GM21447 (cell line): ENCODE measurements at regions not wholly inside any gene's neighbourhood (a gene's known extent, or its start where the extent isn't known, plus 50 kb on each side); places are given as distances from the start of the nearest gene placed in this dataset.

Experiments
- ATAC-seq: cut with Tn5 transposase; IDR thresholded peaks from one replicate; pipeline ENCODE4 v1.9.1; 2021; ENCODE audit not compliant: unreplicated experiment

DNA sequence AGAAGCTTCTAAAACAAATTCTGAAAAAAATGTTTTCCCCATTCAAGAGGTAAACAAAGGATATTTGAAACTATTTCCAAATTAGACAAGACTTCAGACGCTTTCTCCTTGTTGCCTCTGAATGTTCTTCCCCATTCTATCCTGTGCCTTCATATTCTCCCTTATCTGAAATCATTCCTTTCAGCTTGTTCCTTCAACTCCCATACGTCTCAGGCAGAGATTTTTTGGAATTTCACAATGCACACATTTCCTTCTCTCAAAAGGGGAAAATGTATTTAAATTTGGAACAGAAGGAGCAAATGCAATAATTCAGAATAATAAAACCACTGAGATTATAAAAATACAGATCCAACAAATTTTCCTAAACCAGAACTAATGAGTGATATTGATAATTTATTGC is 198.7 kb upstream of the IVNS1ABP start:
- ATAC-seq, result no peak

DNA sequence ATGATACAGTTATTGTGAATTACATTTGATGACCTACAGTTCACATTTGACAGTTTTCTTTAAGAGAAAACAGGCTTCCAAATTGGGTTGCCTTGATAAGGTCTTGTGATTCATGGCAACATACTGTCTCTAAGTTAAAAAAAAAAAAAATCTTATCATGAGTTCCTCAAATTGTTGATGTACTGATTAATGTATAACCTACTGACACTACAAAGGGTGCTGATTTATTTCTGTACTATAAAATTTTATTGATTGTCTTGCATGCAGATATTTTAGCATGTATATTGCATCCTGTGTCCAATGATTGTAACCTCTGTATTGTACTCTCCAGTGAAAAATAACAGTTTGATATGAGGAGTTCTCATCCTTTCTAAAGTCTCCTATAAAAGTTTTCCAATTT is 197.3 kb upstream of the IVNS1ABP start:
- no peak for ATAC-seq

DNA sequence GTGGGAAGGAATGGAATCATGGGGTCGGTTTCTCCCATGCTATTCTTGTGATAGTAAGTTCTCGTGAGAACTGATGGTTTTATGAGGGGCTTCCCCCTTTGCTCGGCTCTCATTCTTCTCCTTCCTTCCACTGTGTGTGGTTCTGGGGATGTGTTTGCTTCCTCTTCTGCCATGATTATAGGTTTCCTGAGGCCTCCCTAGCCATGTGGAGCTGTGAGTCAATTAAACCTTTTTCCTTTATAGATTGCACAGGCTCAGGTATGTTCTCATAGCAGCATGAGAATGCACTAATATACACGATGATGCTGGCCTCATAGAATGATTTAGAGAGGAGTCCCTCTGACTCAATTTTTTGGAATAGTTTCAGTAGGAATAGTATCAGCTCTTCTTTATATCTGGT is 195.4 kb upstream of the IVNS1ABP start:
- ATAC-seq, result no peak

DNA sequence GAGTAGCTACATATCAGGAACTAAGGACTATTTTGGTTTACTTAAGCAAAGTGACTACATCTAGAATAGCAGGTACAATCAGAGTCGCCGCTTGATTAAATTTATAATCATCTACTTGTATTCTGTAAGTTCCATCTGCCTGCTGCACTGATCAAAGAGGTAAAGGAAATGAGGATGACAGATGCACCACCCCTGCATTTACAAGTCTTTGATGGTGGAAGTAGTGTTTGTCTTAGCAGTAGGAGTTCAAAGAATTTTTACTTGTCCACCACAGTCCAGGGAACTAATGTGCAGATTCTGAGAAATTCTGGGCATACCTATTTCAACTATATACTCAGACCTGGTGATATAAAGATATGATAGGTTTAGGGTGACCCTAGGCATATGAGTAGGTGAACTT is 184.1 kb upstream of the IVNS1ABP start:
- no peak for ATAC-seq

DNA sequence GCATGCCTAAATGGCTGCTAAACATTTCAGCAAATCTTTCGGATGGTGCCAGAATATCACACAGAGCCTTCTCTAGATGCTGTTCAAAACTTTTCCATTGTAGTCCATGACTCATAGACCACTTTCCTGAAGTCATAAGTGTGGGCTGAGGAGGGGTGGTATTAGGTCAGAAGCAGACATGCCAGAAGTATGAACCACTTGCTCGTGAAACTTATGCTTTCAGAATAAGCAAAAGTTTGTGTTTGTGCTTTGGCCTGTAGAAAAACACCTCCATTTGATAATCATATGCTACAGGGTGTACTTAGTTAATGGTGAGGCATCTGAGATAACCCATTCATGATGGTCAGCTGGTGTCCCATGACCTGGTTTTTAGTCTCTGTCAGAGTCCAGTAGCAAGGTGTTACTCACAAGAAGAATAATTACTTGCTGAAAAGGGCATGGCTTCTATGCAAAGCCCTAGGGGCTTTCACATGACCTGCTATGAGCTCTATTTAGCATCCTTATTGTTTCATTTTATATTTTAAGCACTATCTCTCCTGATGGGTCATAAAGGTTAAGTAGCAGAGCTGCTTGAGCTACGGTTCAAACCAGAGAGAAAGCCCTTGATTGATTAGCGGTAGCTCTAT is 183.1 kb upstream of the IVNS1ABP start:
- no peak for ATAC-seq

DNA sequence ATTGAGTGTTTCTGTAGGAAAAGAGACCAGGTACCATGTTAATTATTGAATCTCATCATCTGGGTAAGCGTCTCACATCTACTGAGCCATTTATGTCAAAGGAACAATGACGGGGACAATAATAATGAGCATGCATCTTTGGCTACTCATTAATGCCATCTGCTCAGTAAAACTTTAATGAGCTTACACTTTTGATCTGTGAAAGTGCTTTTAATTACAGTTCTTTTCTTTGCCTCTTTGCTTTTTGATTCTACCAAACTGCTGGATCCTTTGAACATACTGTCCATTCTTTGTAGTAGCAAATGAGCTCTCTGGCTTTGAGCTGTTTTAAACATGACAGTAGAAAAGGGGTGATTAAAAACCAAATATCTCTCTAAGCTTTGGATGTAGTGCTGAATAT is 181.2 kb upstream of the IVNS1ABP start:
- ATAC-seq, result no peak

DNA sequence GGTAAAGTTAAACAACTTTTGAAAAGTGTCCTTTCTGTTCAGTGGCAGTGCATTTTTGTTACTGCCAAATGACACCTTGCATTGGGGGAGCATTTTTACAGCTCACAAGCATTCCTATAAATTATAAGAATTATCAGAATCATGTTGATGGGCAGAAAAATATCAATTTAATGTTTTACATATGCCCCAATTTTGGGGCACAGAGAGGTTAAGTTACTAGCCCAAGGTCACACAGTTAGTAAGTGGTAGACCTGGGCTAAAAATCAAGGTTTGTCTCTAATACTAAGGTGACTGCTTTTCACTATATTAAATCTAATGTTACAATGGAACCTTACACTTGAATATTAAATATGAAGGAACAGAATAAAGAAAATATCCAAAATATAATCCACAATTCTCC is 180.1 kb upstream of the IVNS1ABP start:
- ATAC-seq, result no peak

DNA sequence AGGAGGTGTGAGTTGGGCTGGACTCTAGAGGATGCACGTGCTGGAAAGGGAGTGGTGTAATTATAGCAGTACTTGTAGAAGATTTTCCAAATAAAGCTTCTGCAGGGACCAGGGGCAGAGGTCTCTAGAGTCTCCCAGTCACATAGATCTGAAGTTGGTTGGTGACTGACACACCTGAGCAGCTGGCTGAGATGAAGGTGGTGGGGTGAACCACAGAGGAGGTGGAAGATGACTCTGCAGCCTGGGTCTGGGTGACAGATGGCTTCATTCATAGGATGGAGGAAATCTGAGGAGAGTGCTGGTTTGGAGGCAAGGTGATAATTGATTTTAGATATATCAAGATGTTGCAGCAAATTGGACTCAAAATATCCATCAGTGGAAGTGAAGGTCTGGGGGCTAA is 178.9 kb upstream of the IVNS1ABP start:
- no peak for ATAC-seq

DNA sequence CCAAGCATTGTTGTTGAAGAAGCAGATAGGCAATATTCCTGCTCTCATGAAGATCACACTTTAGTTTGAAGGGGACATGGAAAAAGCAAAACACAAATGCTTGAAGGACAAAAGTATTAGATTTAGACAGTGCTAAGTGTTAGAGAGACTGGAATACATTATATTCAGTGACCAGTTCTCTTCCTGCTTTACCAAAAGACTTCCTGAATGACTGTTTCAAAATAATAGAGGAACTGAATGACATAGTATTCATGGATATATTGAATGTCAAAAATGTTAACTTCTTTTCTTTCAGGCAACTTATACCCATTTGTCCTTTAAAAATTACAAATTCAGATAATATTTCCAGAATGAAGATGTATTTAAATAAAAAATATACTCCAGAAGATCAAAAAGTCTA is 178.0 kb upstream of the IVNS1ABP start:
- ATAC-seq, result no peak

DNA sequence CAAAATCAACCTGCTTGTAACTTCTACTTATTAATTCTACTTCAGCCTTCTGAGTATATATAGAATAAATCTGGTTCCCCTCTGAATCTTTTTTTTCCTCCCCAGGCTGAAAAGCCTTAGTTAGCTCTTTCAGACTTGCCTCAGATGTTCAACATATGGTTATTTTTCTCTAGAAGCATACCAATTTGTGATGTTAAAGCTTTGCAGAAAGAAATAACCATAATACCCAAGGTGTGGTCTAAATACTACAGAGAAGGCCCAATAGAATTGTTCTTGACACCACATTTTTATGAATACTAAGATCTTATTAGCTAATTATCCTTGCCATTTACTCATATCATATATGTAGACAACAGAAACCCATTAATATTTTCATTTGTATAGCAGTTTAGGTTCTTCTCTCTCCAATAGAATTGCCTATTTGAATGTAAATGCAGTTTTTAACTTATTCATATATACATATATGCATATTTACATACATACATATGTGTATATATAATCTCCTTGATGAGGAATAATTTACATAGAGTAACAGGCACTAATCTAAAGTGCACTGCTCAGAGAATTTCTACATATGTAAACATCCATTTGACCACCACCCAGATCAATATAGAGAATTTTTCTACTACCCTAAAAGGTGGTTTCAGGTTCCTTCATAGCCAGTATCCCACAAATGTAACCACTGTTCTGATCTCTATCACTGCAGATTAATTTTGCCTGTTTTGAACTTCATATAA is 175.2 kb upstream of the IVNS1ABP start:
- ATAC-seq, result no peak

DNA sequence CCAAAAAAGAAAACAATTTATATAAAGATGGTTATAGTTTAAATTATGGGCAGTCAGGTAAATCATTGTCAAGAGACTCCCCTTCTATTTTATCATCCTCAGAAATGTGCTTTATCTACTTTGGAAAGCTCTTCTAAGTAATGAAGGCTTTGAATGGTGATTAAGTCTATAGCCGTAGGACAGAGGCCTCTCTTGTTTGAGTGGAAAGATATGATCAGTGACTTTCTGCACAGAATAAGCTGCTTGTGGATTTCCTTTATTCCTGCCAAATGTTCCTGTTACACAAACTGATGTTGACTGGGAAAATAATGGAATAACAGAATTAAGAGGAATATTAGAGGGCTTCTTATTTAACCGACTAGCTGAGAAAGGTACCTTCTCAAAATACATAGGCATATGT is 174.6 kb upstream of the IVNS1ABP start:
- ATAC-seq, result no peak

DNA sequence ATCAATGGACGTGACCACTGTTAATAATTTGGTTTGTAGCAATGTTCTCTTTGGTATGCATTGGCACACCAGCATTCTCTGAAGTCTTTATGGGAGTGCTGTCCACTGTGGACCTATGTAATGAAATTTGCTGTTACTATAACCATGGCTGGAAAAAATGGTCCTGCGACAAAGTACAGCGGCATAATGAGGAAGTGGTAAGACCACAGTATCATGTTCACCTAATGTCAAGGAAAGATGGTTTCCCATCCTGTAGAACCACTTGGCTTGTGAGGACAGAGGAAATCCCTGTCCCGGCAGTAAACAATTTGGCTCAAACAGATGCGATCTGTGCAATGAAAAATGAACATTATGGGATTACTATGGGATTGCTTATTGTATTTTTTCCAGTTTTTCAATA is 173.9 kb upstream of the IVNS1ABP start:
- no peak for ATAC-seq

DNA sequence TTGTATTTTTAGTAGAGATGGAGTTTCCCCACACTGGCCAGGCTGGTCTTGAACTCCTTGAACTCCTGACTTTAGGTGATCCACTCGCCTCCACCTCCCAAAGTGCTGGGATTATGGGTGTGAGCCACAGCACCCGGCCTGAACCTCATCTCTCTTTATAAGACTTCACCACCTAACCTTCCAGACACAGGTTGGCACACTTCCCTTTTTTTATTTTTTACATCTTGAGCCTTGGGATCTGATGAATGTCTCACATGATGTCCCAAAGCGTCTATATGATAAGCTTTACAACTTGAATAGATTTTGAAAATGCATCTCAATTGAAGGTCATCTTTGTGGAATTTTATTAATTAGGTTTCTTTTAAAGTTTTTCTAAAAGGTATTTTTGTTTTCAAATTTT is 172.4 kb upstream of the IVNS1ABP start:
- no peak for ATAC-seq

DNA sequence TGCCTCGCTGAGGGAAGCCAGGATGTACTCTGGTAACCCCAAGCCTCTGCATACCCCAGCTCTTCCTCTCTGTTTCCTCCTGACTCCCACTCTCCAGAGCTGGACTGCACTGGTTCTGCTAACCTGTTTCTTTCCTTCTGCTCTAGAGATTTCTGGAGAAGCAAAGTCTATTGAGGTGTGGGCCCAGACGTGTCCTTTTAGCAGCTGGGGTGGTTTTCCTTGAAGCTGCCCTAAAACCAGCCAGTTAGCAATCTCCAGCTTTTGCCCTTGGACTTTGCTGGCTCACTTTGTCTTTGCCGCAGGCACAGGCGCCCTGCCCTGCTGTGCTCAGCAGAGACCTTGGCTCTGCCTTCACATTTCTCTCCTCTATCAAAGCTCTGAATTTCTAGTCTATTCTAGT is 171.8 kb upstream of the IVNS1ABP start:
- ATAC-seq, result no peak

DNA sequence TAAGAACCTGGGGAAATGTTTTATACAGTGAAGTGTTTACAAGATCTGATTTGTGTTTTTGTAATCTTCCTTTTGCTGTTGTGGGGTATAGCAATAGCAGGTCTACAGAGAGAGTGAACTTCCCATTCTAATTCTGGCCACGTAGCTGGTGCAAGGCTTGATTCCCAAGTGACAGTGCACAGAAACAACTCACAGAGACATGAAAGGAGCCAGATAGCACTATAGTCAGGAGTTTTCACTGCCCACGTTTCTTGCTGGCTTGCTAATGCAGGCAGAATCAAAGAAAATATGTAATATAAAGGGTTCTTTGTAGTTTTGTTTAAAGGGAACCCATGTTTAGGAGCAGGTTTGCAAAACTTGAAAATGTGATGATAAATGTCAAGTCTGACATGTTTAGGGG is 170.9 kb upstream of the IVNS1ABP start:
- no peak for ATAC-seq

DNA sequence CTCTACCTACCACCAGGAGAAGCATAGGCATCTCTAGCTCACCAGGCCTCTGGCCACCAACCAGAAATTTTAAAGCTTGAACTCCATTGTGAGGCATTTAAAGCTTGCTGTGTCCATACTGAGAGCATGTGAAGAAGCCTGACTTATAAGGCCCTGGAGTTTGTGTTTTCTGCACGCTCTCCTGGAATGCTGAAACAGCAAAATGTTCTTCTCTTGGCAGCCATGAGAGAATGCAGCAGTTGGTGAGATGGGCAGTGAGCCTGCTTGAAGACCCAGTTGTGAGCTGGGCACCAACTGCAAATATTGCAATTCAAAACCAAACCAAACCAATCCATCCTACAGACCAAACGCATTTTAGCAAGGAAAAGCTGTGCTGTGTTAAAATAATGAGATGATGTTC is 170.0 kb upstream of the IVNS1ABP start:
- ATAC-seq, result no peak

DNA sequence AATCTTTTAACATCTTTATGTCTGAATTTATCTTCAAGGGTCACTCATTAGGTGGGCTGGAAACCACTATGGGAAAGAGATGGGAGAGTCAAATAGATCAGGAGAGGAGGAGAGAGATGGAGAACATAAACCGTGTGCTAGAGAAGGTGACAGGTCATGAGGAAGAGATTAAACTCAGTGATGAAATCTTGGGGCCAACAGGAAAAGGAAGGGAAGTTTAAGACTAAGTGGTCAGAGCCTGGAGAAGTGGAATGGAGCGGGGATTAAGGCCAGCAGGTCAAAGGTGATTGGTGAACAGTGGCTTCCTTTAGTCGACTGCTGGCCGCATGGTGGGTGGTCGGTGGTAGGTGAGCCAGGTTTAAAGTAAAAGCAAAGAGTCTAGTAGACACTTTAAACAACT is 169.3 kb upstream of the IVNS1ABP start:
- no peak for ATAC-seq

DNA sequence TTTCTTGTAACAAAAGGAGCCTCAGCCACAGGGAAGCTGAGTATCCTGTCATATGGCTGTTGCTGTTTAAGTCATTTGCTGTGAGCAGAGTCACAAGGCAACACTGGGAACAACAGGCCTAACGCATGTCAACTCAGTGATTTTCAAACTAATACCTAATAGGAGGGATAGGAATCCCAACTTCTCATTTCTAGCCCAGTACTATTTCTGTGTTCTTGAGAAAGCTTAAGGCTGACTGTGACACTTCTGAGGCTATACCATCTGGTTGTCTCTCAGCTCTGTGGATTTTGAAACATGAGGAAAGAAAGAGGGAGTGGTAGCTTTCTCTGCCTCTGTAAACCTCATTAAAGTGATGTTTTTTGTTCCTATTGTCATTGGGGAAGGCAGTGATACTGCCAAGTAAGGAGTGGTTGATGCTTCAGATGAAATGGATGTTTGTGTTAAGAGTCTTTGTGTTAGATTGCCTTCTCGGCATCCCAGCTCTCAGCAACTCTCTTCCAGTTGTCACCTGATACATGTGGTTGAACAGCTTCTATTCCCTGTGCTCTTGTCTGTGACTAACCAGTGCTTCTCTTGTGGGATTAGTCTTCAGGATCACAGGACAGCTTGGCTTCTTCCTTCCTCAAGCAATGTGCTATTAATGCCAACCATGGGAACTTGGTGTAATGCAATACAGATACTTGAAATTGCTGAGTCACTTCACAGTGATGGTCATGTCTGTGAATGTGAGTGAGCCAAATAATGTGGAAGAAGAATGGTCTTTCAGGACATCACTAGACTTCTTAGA is 166.8 kb upstream of the IVNS1ABP start:
- ATAC-seq, result no peak

DNA sequence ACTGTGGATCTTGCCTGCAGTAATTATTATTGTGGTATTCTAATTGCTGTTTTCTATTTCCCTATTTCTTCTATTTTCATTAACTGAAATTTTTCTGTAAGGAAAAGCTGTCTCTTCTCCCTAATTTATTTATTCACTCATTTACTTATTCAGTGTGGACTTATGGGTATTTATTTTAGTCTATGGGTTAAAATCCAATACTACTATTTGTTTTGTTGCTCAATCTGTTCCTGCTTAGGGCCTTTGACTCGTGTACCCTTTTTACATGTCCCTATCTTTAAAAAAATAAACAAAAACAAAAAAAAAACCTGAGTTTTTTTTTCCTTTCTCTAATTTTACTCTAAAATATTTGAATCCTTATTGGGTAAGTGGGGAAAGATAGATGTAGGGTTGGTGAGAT is 166.2 kb upstream of the IVNS1ABP start:
- no peak for ATAC-seq

DNA sequence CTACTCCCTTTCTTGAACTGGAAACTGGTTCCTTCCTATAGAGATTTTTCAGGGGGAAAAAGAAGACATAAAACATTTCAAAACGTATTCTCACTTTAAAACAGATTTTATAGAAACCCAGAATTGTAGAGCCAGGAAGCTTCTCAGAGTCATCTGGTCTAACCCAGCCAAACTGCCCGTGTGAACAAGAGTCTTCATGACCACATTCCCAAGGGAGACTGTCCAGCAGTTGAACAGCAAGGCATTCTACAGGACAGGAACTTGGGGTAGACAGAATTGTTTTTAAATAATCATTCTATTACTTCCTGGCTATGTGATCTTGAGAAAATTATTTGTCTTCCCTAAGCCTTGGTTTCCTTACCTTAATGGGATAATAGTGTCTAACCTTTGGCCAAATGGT is 163.5 kb upstream of the IVNS1ABP start:
- ATAC-seq, result no peak

DNA sequence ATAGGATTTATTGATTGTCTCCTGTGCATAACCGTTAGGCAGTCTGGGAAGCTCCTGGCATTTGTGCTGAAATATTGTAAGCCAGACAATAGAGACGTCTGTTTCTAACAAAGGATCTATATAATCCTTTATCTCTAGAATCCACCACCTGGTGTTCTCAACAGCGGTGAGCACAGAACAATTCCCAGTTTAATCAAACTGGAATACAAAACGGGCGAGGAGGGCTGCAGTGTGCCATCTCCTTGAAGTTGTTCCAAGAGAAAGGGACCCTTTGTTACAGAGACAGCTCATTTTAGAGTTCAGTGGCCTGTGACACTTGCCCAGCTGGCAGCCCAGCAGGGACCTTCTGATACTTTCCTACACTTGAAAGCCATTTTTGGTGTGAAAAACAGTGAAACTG is 162.8 kb upstream of the IVNS1ABP start:
- ATAC-seq, result no peak

DNA sequence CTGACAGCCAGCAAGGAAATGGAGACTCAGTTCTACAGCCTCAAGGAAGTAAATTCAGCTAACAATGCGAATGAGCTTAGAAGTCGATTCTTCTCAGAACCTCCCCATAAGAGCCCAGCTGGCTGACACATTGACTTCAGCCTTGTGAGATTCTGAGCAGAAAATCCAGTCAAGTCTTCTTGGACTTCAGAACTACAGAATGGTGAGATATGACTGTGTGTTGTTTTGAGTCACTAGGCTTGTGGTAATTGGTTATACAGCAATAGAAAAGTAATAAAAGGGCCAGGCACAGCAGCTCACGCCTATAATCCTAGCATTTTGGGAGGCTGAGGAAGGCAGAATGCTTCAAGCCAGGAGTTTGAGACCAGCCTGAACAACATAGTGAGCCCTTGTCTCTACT is 161.8 kb upstream of the IVNS1ABP start:
- ATAC-seq, result no peak
